ENCODE measurements at regions not wholly inside any gene's neighbourhood (a gene's known extent, or its start where the extent isn't known, plus 50 kb on each side); places are given as distances from the start of the nearest gene placed in this dataset.
A peak's percentile ranks its signal among the peaks of the same experiment; 100 is the strongest.

DNA sequence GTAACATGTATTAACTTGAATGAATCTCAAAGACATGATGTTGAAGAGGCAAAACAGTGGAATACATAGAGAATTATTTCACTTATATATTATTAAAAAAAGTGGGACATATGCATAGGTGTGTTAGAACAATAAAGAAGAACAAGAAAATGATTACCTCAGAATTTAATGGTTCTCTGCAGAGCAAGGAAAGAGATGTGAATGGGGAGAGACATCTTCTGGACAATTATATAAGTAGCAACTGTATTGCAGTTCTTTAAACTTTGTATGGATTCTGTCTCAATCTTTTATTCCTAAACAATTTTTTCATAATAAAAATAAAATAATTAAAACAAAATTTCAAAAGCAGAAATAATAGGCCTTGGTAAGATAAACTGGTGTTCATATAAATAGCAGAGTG is 674.9 kb upstream of the ADGRL4 start:
- Histone ChIP-seq H3K4me3 (ENCODE audit: low read depth, low read length) (no peak overlapping the region), H3K9me3 (ENCODE audit: control insufficient read depth, insufficient read depth, low read length) (no peaks in the 10 kb centered on the region; the same call in 1 of the 2 replicates), H3K9ac (ENCODE audit: low read depth, low read length) (no peak overlapping the region), H3K36me3 (ENCODE audit: control insufficient read depth, insufficient read depth, low read length) (no peaks in the 10 kb centered on the region), H3K4me1 (ENCODE audit: control insufficient read depth, insufficient read depth, low read length) (no peaks in the 10 kb centered on the region), H3K27me3 (ENCODE audit: control insufficient read depth, insufficient read depth, low read length) (no peaks in the 10 kb centered on the region), H3K27ac (ENCODE audit: low read depth, low read length) (no peak overlapping the region)

DNA sequence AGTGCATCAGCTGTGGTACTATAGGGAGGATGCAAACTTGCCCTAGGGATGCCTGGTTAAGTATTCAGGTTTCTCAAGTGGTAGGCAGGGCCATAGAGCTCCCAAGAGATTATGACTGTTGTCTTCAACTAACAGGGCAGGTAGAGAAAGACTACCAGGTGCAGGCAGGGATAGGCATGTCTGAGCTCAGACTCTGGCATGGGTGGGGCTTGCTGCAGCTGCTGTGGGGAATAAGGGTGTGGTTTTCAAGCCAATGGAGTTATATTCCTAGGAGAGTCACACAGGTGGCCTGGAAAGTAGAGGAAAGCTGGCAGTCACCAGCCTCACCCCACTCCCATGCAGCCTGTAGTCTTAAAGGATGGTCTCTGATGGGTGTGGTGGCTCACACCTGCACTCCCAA is 673.4 kb upstream of the ADGRL4 start:
- no peaks in the 10 kb centered on the region for H3K36me3 ChIP-seq (ENCODE audit: control insufficient read depth, insufficient read depth, low read length)
- no peak overlapping the region for H3K4me3 ChIP-seq (ENCODE audit: low read depth, low read length)
- H3K4me1 ChIP-seq (ENCODE audit: control insufficient read depth, insufficient read depth, low read length) = no peaks in the 10 kb centered on the region
- H3K9ac ChIP-seq (ENCODE audit: low read depth, low read length) = no peak overlapping the region
- H3K27me3 ChIP-seq (ENCODE audit: control insufficient read depth, insufficient read depth, low read length) = no peaks in the 10 kb centered on the region
- H3K27ac ChIP-seq (ENCODE audit: low read depth, low read length) = no peak overlapping the region
- H3K9me3 ChIP-seq (ENCODE audit: control insufficient read depth, insufficient read depth, low read length) = no peaks in the 10 kb centered on the region; the same call in 1 of the 2 replicates

DNA sequence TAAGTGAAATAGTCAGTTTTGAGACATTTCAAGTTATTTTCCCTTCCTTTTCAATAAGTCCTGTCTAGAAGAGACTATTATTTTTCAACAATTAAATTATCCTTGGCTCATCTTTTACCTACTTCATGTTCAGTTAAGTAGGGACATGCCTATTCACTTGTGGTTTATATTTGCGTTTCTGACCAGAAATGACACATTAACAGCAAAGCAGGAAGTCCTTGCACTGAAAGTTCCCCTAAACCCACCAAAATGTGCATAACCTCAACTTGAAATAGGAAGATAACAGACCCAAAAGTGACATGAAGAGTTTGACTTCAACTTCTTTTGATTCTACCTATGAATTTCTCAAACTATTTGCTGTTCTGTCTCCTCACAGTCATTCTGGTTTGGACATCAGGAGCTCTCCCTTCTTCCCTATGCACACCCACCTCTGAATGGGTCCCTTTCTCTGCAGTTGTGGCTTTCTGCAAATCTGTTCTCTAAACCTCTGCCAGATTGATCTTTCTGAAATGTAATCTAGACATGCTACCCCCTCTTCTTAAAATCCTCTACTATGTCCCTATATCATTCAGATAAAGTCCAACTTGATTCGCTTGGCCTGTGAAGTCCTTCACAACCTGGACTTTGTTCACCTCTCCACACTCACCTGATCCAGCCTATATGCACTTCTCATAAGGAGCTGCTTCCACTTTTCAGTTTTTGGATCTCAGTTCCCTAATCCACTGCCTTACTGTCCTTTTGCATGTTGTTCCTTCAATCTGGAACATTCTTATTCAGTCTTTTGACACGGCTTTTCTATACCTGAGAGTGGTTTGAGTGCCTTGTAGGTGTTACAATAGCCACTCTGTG is 661.5 kb upstream of the ADGRL4 start:
- H3K9me3 ChIP-seq (ENCODE audit: control insufficient read depth, insufficient read depth, low read length) = peaks cover 5% of the 10 kb centered on the region
- H3K27me3 ChIP-seq (ENCODE audit: control insufficient read depth, insufficient read depth, low read length) = no peaks in the 10 kb centered on the region
- no peak overlapping the region for H3K27ac ChIP-seq (ENCODE audit: low read depth, low read length)
- H3K36me3 ChIP-seq (ENCODE audit: control insufficient read depth, insufficient read depth, low read length) = no peaks in the 10 kb centered on the region
- no peaks in the 10 kb centered on the region for H3K4me1 ChIP-seq (ENCODE audit: control insufficient read depth, insufficient read depth, low read length)
- no peak overlapping the region for H3K9ac ChIP-seq (ENCODE audit: low read depth, low read length)
- no peak overlapping the region for H3K4me3 ChIP-seq (ENCODE audit: low read depth, low read length)

DNA sequence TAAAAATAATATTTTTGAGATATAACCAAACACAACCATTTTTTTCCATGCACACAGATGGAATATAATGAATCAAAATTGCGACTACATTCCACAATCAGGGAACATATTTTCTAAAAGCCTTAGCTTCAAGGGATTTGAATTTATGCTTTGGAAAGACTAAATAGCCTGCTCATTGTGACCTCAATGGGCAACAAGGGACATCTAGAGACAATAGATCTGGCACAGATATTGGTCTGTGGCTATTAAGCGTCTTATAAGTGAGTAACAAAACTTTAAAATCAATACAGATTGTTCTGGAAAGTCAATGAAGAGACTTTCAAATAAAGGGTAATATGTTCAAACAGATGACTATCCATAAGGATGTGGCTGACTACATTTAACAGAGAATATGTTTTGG is 660.6 kb upstream of the ADGRL4 start:
- no peak overlapping the region for H3K27ac ChIP-seq (ENCODE audit: low read depth, low read length)
- H3K9ac ChIP-seq (ENCODE audit: low read depth, low read length) = no peak overlapping the region
- peaks cover 5% of the 10 kb centered on the region for H3K9me3 ChIP-seq (ENCODE audit: control insufficient read depth, insufficient read depth, low read length)
- H3K36me3 ChIP-seq (ENCODE audit: control insufficient read depth, insufficient read depth, low read length) = no peaks in the 10 kb centered on the region
- H3K4me3 ChIP-seq (ENCODE audit: low read depth, low read length) = no peak overlapping the region
- no peaks in the 10 kb centered on the region for H3K27me3 ChIP-seq (ENCODE audit: control insufficient read depth, insufficient read depth, low read length)
- H3K4me1 ChIP-seq (ENCODE audit: control insufficient read depth, insufficient read depth, low read length) = no peaks in the 10 kb centered on the region

DNA sequence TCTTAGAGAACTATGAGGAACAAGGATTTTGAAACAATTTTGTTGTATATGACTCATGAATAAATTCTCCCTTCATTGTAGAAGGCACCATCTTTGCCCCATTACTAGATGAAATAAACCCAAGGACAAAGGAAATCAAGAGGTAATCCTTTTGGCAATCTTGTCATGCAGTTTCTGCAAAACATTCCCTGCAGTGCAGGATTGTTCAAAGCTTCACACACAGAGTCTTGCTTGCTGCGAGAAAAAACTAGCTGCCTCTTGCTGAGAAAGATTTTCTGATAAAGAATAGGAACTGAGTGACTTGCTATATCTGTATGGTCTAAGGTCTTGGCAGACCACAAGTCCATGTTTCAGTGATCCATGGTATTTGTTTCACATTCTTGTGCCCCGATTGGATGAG is 657.4 kb upstream of the ADGRL4 start:
- peak overlapping the region; percentile 60 for H3K27ac ChIP-seq (ENCODE audit: low read depth, low read length)
- peaks cover 5% of the 10 kb centered on the region for H3K9me3 ChIP-seq (ENCODE audit: control insufficient read depth, insufficient read depth, low read length)
- H3K27me3 ChIP-seq (ENCODE audit: control insufficient read depth, insufficient read depth, low read length) = no peaks in the 10 kb centered on the region
- no peak overlapping the region for H3K4me3 ChIP-seq (ENCODE audit: low read depth, low read length)
- peaks cover 6% of the 10 kb centered on the region for H3K4me1 ChIP-seq (ENCODE audit: control insufficient read depth, insufficient read depth, low read length)
- H3K9ac ChIP-seq (ENCODE audit: low read depth, low read length) = no peak overlapping the region
- H3K36me3 ChIP-seq (ENCODE audit: control insufficient read depth, insufficient read depth, low read length) = no peaks in the 10 kb centered on the region

DNA sequence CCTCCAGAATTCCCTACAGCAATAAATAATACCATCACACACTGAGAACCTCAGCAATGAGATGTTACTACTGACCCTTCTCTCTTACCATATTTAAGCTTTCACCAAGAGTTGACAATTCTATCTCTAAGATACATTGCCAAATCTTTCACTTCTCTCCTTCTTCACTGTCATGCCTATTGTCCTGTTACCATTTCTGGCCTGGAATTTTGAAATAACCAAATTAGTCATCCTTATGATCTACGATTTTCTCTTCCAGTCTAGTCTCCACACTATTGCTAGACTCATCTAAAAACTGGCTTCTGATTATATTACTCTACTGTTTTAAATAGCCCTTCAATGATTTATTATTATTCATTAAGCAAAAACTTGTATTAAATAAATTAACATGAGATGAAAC is 656.1 kb upstream of the ADGRL4 start:
- no peaks in the 10 kb centered on the region for H3K27me3 ChIP-seq (ENCODE audit: control insufficient read depth, insufficient read depth, low read length)
- peaks cover 5% of the 10 kb centered on the region for H3K9me3 ChIP-seq (ENCODE audit: control insufficient read depth, insufficient read depth, low read length)
- no peak overlapping the region for H3K9ac ChIP-seq (ENCODE audit: low read depth, low read length)
- no peaks in the 10 kb centered on the region for H3K36me3 ChIP-seq (ENCODE audit: control insufficient read depth, insufficient read depth, low read length)
- peaks cover 15% of the 10 kb centered on the region for H3K4me1 ChIP-seq (ENCODE audit: control insufficient read depth, insufficient read depth, low read length)
- no peak overlapping the region for H3K4me3 ChIP-seq (ENCODE audit: low read depth, low read length)
- H3K27ac ChIP-seq (ENCODE audit: low read depth, low read length) = no peak overlapping the region

DNA sequence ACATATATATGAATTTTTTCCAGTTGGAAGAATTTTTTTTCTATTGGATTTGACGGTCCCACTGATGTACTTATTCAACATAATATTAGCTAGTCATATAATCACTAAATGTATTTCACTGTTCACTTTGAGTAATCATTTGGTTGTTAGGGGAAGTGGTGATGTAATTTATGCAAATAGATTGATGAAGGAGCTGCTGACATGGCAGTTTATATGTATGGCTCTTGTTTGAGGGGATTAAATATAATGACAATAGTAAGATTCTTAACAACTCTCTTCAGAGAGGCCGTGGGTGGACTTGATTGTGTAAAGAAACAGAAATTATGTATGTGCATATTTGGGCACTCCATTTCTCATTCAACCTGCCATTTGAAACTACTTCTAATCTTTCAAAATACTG is 653.6 kb upstream of the ADGRL4 start:
- Histone ChIP-seq H3K27me3 (ENCODE audit: control insufficient read depth, insufficient read depth, low read length) (no peaks in the 10 kb centered on the region), H3K9ac (ENCODE audit: low read depth, low read length) (no peak overlapping the region), H3K9me3 (ENCODE audit: control insufficient read depth, insufficient read depth, low read length) (no peaks in the 10 kb centered on the region), H3K36me3 (ENCODE audit: control insufficient read depth, insufficient read depth, low read length) (no peaks in the 10 kb centered on the region), H3K4me1 (ENCODE audit: control insufficient read depth, insufficient read depth, low read length) (peaks cover 18% of the 10 kb centered on the region), H3K4me3 (ENCODE audit: low read depth, low read length) (no peak overlapping the region), H3K27ac (ENCODE audit: low read depth, low read length) (no peak overlapping the region)

DNA sequence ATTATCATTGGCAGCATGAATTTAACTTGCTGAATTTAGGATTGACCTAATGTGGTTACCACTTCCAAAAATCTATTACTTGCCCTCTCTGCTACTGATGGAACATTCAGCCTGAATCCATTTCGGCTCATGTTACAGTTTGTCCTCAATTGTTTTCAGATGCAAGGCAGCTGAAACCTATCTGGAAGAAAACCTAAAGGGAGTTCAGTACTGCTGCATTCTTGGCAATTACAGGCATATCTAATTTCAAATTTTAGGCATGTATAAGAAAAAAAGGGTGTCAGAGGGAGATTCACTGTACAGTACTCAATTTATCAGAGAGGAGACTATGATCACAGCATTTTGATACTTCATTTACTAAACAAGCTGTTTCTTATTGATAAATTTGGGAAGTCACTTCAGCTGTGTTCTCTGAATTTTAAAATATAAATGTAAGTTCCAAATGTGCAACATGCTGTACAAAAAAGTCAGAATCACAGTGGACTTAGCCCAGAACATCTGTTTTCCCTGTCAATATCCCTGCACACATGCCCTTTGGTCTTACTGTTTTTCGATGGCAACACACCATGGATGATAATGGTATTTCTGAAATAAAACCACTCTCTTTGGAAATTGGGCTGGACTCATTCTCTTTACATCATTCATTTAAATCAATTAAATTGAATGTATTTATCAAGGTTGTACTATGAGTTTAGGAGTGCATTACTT is 651.6 kb upstream of the ADGRL4 start:
- no peak overlapping the region for H3K4me3 ChIP-seq (ENCODE audit: low read depth, low read length)
- no peaks in the 10 kb centered on the region for H3K9me3 ChIP-seq (ENCODE audit: control insufficient read depth, insufficient read depth, low read length)
- no peaks in the 10 kb centered on the region for H3K36me3 ChIP-seq (ENCODE audit: control insufficient read depth, insufficient read depth, low read length)
- no peak overlapping the region for H3K9ac ChIP-seq (ENCODE audit: low read depth, low read length)
- H3K4me1 ChIP-seq (ENCODE audit: control insufficient read depth, insufficient read depth, low read length) = peaks cover 18% of the 10 kb centered on the region
- no peaks in the 10 kb centered on the region for H3K27me3 ChIP-seq (ENCODE audit: control insufficient read depth, insufficient read depth, low read length)
- H3K27ac ChIP-seq (ENCODE audit: low read depth, low read length) = no peak overlapping the region

DNA sequence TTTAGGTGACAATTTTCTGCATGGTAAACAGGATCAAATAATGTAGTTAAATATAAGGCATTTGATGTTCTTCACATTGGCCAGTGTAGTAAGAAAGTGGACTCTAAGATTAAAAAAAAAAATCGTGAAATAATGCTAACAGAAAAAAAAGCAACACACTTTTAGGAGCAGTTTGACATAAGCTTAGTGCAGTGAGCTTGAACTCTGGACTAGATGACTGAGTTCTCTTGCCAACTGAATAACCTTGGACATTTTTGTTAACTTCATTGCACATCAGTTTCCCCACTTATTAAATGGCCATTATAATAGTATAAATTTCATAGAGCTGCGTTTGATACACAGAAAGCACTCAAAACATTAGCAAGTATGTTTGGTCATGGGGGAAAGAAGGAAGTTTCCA is 649.3 kb upstream of the ADGRL4 start:
- Histone ChIP-seq H3K4me1 (ENCODE audit: control insufficient read depth, insufficient read depth, low read length) (peaks cover 18% of the 10 kb centered on the region), H3K27me3 (ENCODE audit: control insufficient read depth, insufficient read depth, low read length) (no peaks in the 10 kb centered on the region), H3K4me3 (ENCODE audit: low read depth, low read length) (no peak overlapping the region), H3K27ac (ENCODE audit: low read depth, low read length) (no peak overlapping the region), H3K9me3 (ENCODE audit: control insufficient read depth, insufficient read depth, low read length) (no peaks in the 10 kb centered on the region), H3K36me3 (ENCODE audit: control insufficient read depth, insufficient read depth, low read length) (no peaks in the 10 kb centered on the region), H3K9ac (ENCODE audit: low read depth, low read length) (no peak overlapping the region)

DNA sequence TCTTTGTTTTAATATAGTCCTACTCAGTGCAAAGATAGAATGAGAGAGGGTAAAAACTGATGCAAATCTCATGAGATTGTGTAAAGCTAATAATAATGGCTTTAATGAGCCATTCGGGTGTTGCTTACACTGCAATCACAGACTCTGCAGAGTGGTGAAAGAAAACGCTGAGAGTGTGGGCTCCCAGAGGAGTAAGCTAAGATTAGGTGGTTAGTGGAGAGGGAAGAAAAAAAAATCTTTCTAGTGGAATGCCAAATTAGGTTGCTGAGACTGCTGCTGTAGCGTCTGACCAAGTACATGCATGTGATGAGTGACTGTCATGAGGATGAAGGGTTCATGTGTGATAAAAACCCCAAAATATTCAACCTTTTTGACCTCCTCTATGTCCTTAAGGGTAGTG is 645.9 kb upstream of the ADGRL4 start:
- H3K4me3 ChIP-seq (ENCODE audit: low read depth, low read length) = no peak overlapping the region
- H3K27ac ChIP-seq (ENCODE audit: low read depth, low read length) = no peak overlapping the region
- H3K9me3 ChIP-seq (ENCODE audit: control insufficient read depth, insufficient read depth, low read length) = no peaks in the 10 kb centered on the region
- peaks cover 2% of the 10 kb centered on the region; the same call in 1 of the 2 replicates for H3K4me1 ChIP-seq (ENCODE audit: control insufficient read depth, insufficient read depth, low read length)
- H3K36me3 ChIP-seq (ENCODE audit: control insufficient read depth, insufficient read depth, low read length) = no peaks in the 10 kb centered on the region
- H3K27me3 ChIP-seq (ENCODE audit: control insufficient read depth, insufficient read depth, low read length) = no peaks in the 10 kb centered on the region
- no peak overlapping the region for H3K9ac ChIP-seq (ENCODE audit: low read depth, low read length)

DNA sequence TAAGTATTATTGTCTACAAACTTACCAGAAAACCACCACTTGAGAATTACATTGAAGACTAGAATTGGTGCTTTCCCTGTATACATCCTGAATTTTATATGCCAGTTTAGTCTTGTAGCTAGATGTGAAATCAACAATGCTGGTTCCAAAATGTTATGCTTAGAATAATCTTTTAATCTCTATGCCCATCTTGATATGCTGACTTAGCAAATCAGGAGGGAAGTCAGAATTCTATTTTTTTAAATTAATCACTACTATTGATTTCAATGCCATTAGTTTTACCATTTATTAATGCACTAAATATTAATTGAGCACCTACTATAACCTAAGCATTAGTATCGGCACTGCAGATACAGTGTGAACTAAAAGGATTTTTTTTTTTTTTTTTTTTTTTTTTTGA is 641.6 kb upstream of the ADGRL4 start:
- Histone ChIP-seq H3K27ac (ENCODE audit: low read depth, low read length) (no peak overlapping the region), H3K9me3 (ENCODE audit: control insufficient read depth, insufficient read depth, low read length) (no peaks in the 10 kb centered on the region), H3K4me3 (ENCODE audit: low read depth, low read length) (no peak overlapping the region), H3K27me3 (ENCODE audit: control insufficient read depth, insufficient read depth, low read length) (no peaks in the 10 kb centered on the region), H3K36me3 (ENCODE audit: control insufficient read depth, insufficient read depth, low read length) (no peaks in the 10 kb centered on the region), H3K9ac (ENCODE audit: low read depth, low read length) (no peak overlapping the region), H3K4me1 (ENCODE audit: control insufficient read depth, insufficient read depth, low read length) (peaks cover 11% of the 10 kb centered on the region)

Data from HUES48 (cell line).